GM21367 (cell line): ENCODE measurements at regions not wholly inside any gene's neighbourhood (a gene's known extent, or its start where the extent isn't known, plus 50 kb on each side); places are given as distances from the start of the nearest gene placed in this dataset.
"Not testable (repeated sequence)": the region's sequence is repeated elsewhere in the genome, so short reads cannot be mapped to it uniquely, and the experiment has no call there.

Experiments
- ATAC-seq: cut with Tn5 transposase; IDR thresholded peaks from one replicate; pipeline ENCODE4 v1.9.1; 2021; ENCODE audit not compliant: unreplicated experiment

GRCh38 chr5:85533341-85534047, 1084.2 kb upstream of the COX7C start:
- no peak for ATAC-seq

- ATAC-seq: no peak
Measured at GRCh38 chr5:85538362-85538761, 1079.4 kb upstream of the COX7C start.

GRCh38 chr5:85545129-85545528, 1072.6 kb upstream of the COX7C start:
- no peak for ATAC-seq

GRCh38 chr5:85549229-85549628, 1068.5 kb upstream of the COX7C start:
- no peak for ATAC-seq

DNA sequence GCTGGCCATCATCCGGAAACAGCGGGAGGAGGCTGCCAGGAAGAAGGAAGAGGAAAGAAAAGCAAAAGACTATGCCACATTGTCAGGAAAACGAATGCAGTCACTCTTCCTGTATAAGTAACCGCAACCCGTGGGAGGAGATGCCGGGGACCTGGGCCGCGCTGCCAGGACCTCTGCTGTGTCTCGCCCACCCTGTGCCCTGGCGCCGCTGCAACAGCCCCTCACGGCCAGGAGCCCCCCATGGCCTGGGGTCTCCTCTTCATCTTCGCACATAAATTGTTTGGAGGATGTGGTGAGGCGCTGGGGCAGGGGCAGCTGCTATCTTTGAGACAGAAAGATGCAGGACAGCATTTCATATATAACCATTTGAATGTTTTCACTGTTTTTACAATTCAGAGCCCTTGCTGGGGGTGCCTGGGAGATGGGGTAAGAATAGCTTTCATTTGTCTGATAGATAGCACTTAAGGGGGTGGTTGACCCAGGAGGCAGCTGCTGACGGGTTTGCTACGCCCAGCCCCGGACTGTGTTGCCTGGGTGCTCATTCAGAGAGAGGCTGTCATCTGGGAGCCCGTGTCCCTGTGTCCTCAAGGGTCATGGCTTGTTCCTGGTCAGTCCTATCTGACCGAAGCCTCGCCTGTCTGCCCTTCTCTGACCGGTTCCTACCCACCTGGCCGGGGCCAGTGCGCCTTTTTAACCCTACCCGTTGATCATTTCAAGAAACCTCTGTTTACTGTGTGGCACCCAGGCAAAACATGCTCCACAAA, 1067.7 kb upstream of the COX7C start:
- no peak for ATAC-seq

DNA sequence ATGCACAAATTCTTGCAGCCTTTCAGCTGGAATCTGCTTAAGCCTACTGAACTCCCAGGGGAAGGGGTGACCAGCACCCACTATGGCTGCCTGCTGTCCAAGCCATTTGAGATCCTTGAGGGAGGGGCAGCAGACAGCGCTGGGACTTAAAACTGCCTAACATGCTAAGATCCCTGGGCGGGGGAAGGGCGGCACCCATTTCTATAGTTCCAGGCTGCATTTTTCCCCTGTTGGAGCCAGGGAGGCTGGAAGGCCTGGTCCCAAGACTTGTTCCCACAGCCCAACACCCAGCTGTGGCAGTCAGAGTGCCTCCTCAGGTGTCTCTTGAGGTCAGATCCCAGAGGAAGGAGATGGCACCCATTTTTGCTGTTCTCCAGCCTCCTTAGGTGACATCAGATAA, 1061.3 kb upstream of the COX7C start:
- ATAC-seq: no peak

DNA sequence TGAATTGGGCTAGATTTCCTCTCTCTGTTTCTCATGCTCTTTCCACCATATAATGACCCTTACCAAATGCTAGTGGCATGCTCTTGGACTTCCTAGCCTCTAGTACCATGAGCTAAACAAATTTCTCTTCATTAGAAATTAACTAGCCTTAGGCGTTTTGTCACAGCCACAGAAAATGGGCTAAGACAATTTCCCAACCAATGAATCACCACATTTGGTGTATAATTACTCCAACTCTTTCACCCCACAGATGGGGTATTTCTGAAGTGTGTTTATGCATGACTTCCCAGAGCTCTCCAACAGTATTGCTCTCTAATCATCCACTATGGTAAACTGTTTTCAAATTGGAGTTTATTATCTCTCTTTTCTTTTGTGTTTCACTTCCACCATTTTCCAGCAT, 1041.1 kb upstream of the COX7C start:
- no peak for ATAC-seq

- not testable (repeated sequence) for ATAC-seq
Measured at GRCh38 chr5:85587806-85588205, 1029.9 kb upstream of the COX7C start.

- ATAC-seq: not testable (repeated sequence)
Measured at GRCh38 chr5:85588268-85588667, 1029.5 kb upstream of the COX7C start.

GRCh38 chr5:85590764-85591163, 1027.0 kb upstream of the COX7C start:
- ATAC-seq: no peak

DNA sequence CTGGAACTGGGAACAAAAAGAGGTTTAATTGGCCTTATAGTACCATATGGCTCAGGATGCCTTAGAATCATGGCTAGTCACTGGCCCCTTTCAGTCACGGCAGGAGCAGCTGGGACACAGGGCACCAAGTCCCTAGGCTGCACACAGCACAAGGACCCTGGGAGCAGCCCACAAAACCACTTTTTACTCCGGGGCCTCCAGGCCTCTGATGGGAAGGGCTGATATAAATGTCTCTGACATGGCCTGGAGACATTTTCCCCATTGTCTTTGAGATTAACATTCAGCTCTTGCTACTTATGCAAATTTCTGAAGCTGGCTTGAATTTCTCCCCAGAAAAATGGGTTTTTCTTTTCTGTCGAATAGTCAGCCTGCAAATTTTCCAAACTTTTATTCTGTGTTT, 1026.4 kb upstream of the COX7C start:
- ATAC-seq: no peak

- ATAC-seq: no peak
Measured at GRCh38 chr5:85602843-85603242, 1014.9 kb upstream of the COX7C start.

DNA sequence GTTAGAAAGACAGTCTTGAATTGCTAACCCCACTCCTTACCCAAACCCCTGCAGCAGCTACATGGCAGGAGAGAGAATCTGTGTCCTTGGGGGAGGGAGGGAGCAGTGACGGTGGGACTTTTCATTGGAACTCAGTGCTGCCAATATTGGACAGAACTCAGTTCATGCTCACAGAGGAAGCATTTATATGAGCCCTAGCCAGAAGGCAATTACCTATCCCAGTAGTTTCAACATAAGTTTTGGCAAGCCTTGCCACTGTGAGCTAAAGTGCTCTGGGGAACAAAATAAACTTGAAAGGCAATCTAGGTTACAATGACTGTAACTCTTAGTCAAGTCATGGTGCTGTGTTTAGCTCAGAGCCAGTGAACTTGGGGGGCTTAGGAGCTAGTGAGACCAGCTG, 1013.4 kb upstream of the COX7C start:
- no peak for ATAC-seq

DNA sequence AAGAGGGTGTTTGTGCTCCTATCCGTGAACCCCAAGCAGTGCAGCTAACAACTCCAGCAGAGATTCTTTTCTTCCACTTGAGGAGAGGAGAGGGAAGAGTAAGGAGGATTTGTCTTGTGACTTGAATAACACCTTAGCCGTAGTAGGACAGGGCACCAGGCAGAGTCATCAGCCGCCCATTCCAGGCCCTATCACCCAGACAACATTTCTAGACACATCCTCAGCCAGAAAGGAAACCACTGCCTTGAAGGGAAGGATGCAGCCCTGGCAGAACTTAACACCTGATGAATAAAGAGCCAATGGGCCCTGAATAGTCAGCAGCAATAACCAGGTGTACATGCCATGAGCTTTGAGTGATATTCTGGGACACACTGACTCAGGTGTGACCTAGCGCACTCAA, 1013.0 kb upstream of the COX7C start:
- no peak for ATAC-seq

DNA sequence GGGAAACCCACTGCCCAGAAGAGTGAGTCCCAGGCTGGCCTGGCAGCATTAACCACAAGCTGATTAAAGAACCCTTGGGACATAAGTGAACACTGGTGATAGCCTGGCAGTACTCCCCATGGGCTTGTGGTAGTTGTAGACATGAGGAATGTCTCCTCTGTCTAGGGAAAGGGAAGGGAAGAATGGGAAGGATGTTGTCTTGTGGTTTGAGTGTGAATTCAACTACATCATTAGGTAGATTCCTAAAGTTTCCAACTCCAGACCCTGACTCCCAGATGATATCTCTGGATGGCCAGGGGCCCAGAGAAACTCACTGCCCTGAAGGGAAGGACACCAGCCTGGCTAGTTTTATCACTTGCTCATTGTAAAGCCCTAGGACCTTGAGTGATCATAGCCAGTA, 1012.4 kb upstream of the COX7C start:
- no peak for ATAC-seq

DNA sequence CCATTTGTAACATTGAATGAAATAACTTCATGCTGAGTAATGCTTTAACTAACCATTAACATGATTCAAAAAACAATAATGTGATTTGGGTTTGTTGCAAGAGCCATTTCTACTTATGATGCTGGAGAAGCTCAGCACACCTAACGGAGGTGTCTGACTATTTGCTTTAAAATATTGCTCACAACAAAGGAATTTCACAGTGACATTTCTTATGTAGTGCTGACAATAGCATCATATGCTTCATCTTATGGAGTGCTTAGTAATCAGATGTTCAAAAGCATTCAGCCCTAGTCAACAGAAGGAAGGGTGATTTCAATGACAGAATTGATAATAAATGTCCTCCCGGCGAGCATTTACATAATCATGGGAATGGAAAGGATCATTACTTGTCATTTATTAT, 1003.3 kb upstream of the COX7C start:
- ATAC-seq: no peak

- no peak for ATAC-seq
Measured at GRCh38 chr5:85621668-85622067, 996.1 kb upstream of the COX7C start.

DNA sequence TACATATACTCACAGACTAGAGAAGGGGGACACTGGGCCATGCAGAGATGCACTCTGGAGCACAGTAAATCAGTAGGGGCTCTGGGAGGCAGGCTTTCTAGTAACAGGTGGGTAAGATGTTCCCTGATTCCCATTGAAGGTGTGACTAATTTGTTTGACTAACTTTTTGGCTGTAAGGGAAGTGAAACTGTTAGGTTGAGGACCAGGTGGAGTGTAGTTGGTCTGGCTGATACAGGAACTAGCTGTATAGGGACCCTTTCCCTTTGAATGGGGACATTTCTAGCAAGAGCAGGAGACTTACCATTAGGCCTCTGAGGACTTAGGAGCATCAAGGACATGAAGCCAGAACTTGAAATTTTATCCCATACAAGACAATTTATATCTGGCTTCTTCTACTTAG, 989.6 kb upstream of the COX7C start:
- ATAC-seq: no peak

- not testable (repeated sequence) for ATAC-seq
Measured at GRCh38 chr5:85638495-85639125, 979.1 kb upstream of the COX7C start.

GRCh38 chr5:85646036-85646435, 971.7 kb upstream of the COX7C start:
- no peak for ATAC-seq

DNA sequence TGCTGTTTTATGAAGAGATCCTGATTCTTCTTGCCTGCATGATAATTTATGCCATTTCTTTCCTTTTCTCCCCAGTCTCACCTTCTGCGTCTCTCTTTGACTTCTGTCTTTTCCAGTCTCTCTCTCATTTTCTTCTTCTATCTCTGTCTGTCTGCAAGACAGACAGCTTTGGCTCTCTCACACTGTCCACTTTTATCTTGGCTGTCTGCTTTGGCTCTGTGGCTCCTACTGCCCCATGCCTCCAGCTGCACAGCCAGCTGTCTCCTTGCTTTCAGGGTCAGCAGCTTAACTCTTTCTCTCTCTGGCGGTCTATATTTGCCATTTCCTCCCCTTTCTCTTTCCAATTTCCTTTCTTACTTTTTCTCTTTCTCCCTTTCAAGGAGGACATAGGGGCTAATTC, 971.1 kb upstream of the COX7C start:
- no peak for ATAC-seq
